Adrenal gland (tissue), 9 donors: ENCODE measurements at regions not wholly inside any gene's neighbourhood (a gene's known extent, or its start where the extent isn't known, plus 50 kb on each side); places are given as distances from the start of the nearest gene placed in this dataset.
A peak's percentile ranks its signal among the peaks of the same experiment; 100 is the strongest.
"Not testable (repeated sequence)": the region's sequence is repeated elsewhere in the genome, so short reads cannot be mapped to it uniquely, and the experiment has no call there.

Source experiments
- DNase-seq, 7 donors: peaks; one replicate each; pipeline ENCODE4 v3.0.0-alpha.2; 2019 to 2020
- H3K27ac ChIP-seq, 5 donors: fragments of 200-600 bp; sonication (generic) in 4 of 5; 1 replicate in 3 of 5; 2 replicates in 2 of 5; pipeline versions ENCODE4 v1.5.1 to v1.8.0; 2016 to 2020; ENCODE audit warnings: mild to moderate bottlenecking in 1 of 5
- H3K27me3 ChIP-seq: fragments of 200-600 bp; 2 replicates; pipeline ENCODE4 v1.8.0; 2021
- H3K36me3 ChIP-seq, 2 donors: fragments of 200-600 bp; replicated peaks in 1 of 2; 1 replicate in 1 of 2; 2 replicates in 1 of 2; pipeline versions ENCODE4 v1.5.1 to v1.8.0; 2018 to 2022
- H3K4me1 ChIP-seq, 2 donors: fragments of 200-600 bp; replicated peaks in 1 of 2; 1 replicate in 1 of 2; 2 replicates in 1 of 2; pipeline versions ENCODE4 v1.5.1 to v1.8.0; 2018 to 2021
- H3K4me3 ChIP-seq, 4 donors: fragments of 200-600 bp; sonication (generic) in 3 of 4; one replicate each; pipeline ENCODE4 v1.5.1; 2016 to 2018
- H3K9me3 ChIP-seq, 3 donors: fragments of 200-600 bp; sonication (generic) in 1 of 3; replicated peaks in 1 of 3; 1 replicate in 2 of 3; 2 replicates in 1 of 3; pipeline versions ENCODE4 v1.5.1 to v1.8.0; 2016 to 2021
- POLR2A ChIP-seq, 2 donors: fragments of 450-650 bp; IDR thresholded peaks; one replicate each; pipeline ENCODE4 v1.6.1; 2017; ENCODE audit warnings: antibody characterized with exemption in 2 of 2, mild to moderate bottlenecking in 2 of 2, moderate library complexity in 1 of 2
- WGBS, 4 donors: extraction: QIAGEN DNeasy Blood & Tissue Kit in 2 of 4; methylation state at CpG; one replicate each; pipeline versions ENCODE4 v1.1.5 to v1.1.7; 2013 to 2017; 5-methylcytosine and 5-hydroxymethylcytosine counted together
- intact Hi-C, 2 donors: fragments of 100-400 bp; cut with DNase I; formaldehyde crosslinking; loops; one replicate each; pipeline versions ENCODE4 v1.14.1 to v1.15.0; 2022 to 2023
- TF ChIP-seq, protein P1 (sequence below), 6 experiments: fragments of 450-650 bp in 4 of 6; fragments of 200-600 bp in 2 of 6; sonication (generic) in 1 of 6; IDR thresholded peaks; 1 replicate in 5 of 6; 2 replicates in 1 of 6; pipeline versions ENCODE4 v1.5.1 to v1.8.0; 2016 to 2021; ENCODE audit warnings: antibody characterized with exemption in 6 of 6, mild to moderate bottlenecking in 2 of 6, moderate library complexity in 1 of 6
- donor health status: healthy with polysubstance abuse.
- donor health status: Bipolar disorder and iron deficiency.
- donor health status: DM: yes; HTN: yes; CAD: no.
- donor health status: DM: no; HTN: no; CAD: no.
- donor health status: DM: no; HTN: no; CAD: no.

DNA sequence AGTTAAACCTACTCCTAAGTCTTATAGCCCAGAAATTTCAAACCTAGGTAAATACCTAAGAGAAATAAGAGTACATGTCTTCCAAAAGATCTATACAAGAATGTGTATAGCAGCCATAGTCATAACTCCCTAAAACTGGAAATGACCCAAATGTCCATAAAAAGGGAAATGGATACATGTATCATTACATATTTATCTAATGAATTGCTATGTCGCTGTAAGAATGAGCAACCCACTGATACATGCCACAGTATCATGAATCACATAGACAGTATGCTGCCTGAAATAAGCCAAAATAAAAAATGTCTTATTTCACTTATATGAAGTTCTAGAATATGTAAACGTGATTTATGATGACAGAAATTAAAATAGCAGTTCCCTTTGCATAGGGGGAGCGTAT is 679.5 kb downstream of the MAFB start:
- TF ChIP-seq POLR2A (IDR thresholded peaks at IDR 0.05): no peak
- TF ChIP-seq, protein P1, sequence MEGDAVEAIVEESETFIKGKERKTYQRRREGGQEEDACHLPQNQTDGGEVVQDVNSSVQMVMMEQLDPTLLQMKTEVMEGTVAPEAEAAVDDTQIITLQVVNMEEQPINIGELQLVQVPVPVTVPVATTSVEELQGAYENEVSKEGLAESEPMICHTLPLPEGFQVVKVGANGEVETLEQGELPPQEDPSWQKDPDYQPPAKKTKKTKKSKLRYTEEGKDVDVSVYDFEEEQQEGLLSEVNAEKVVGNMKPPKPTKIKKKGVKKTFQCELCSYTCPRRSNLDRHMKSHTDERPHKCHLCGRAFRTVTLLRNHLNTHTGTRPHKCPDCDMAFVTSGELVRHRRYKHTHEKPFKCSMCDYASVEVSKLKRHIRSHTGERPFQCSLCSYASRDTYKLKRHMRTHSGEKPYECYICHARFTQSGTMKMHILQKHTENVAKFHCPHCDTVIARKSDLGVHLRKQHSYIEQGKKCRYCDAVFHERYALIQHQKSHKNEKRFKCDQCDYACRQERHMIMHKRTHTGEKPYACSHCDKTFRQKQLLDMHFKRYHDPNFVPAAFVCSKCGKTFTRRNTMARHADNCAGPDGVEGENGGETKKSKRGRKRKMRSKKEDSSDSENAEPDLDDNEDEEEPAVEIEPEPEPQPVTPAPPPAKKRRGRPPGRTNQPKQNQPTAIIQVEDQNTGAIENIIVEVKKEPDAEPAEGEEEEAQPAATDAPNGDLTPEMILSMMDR (IDR thresholded peaks at IDR 0.05): no peak
- no peaks in the 10 kb centered on the region for H3K4me1 ChIP-seq
- intact Hi-C loops: no loop called here
- no peaks in the 10 kb centered on the region for H3K27me3 ChIP-seq
- no peak overlapping the region for H3K4me3 ChIP-seq
- DNase-seq: no peak
- H3K36me3 ChIP-seq: no peaks in the 10 kb centered on the region
- H3K27ac ChIP-seq: no peak overlapping the region
- WGBS, 4 donors: 74 to 81% (median 76%) methylated on average over 3 of the region's 3 CpGs
- peaks cover 0 to 10% (median 0%) of the 10 kb centered on the region in 3 donors for H3K9me3 ChIP-seq

DNA sequence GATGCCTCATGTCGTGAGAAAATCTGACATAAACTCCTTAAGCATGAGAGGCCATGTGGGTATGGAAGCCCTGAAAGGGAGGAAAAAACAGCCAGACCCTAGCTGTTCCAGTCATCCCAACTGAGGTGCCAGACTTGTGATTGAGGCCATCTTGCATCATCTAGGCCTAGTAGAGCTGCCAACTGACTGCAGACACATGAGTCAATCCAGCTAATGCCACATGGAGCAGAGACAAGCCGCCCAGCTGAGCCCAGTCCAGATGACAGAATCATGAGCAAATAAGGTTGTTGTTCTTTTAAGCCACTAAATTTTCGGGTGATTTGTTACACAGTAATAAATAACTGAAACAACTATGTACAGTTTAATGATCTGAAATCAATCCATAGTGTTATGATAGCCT is 680.9 kb downstream of the MAFB start:
- no peak for DNase-seq
- Histone ChIP-seq H3K27ac (no peak overlapping the region), H3K9me3 (peaks cover 0 to 10% (median 0%) of the 10 kb centered on the region in 3 donors), H3K27me3 (no peaks in the 10 kb centered on the region), H3K36me3 (no peaks in the 10 kb centered on the region), H3K4me3 (no peak overlapping the region), H3K4me1 (no peaks in the 10 kb centered on the region)
- WGBS, 4 donors: 67 to 92% (median 80%) methylated on average over 3 of the region's 3 CpGs
- no peak for TF ChIP-seq POLR2A (IDR thresholded peaks at IDR 0.05)
- TF ChIP-seq, protein P1 (IDR thresholded peaks at IDR 0.05): no peak
- intact Hi-C loops: no loop called here

DNA sequence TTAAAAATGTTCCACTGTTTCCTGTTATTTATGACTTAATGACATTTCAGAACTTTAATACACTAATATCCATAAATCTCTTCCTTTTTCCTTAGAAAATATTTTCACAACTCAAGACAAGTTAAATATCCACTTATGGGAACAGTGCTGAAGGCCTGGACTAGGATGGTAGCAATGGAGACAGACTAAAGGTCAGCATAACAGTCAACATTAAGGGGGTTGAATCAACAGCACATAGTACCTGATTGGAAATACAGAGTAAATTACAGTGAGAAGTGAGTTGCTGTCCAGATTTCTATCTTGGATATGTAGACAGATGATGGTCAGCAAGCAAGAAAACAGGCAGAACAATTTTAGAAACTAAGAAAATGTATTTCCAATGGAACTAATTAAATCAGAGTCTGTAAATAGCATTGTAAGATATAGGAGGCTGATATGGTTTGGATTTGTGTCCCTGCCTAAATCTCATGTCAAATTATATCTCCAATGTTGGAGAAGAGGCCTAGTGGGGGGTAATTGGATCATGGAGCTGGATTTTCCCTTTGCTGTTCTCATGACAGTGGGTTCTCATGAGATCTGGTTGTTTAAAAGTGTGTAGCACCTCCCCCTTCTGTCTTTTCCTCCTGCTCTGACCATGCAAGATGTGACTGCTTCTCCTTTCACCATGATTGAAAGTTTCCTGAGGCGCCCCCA is 682.7 kb downstream of the MAFB start:
- Histone ChIP-seq H3K4me3 (no peak overlapping the region), H3K36me3 (no peaks in the 10 kb centered on the region), H3K27me3 (no peaks in the 10 kb centered on the region), H3K9me3 (peaks cover 0 to 10% (median 0%) of the 10 kb centered on the region in 3 donors), H3K4me1 (no peaks in the 10 kb centered on the region), H3K27ac (no peak overlapping the region)
- 68 to 85% (median 80%) methylated on average over 1 of the region's 1 CpG for WGBS, 4 donors
- DNase-seq: no peak
- intact Hi-C loops: no loop called here
- TF ChIP-seq, protein P1 (IDR thresholded peaks at IDR 0.05): no peak
- no peak for TF ChIP-seq POLR2A (IDR thresholded peaks at IDR 0.05)

DNA sequence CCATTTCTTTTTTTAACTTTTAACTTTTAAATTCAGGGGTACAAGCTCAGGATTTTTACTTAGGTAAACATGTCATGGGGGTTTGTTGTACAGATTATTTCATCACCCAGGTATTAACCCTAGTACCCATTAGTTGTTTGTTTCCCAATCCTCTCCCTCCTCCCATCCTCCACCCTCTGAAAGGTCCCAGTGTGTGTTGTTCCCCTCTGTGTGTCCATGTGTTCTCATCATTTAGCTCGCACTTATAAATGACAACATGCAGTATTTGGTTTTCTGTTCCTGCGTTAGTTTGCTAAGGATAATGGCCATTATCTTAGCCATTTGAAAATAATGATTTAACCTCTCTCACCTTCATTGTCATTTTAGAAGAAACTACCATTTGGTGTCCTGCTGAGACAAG is 684.9 kb downstream of the MAFB start:
- DNase-seq, H3K27me3 ChIP-seq, H3K27ac ChIP-seq, H3K9me3 ChIP-seq, intact Hi-C loops, H3K36me3 ChIP-seq, H3K4me1 ChIP-seq, H3K4me3 ChIP-seq: not testable (repeated sequence)
- WGBS, 4 donors: 88 to 95% (median 91%) methylated on average over 2 of the region's 2 CpGs

DNA sequence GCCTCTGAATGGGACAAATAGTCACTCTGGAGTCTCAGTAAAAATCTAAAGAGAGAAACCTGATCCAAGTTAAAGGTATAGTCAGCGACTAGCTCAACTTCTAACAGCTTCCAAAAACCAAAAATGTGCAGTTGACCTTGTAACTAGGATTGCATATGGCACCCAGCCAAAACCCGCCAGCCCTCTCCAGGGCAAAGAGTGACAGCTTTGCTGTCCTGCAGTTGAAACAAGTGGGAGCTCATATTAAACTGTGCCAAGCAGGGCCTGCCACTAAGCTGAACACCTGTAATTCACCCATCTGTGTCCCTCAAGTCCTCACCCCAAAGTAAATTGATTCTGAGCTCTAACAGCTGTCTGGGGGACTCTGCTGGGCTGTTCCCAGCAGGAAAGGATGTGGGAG is 695.3 kb downstream of the MAFB start:
- DNase-seq: peak in 5 of 7 donors; percentile 22 to 59 (median 38)
- WGBS, 4 donors: 45 to 54% (median 47%) methylated on average over 2 of the region's 2 CpGs
- H3K4me3 ChIP-seq: no peak overlapping the region
- intact Hi-C loops: no loop called here
- H3K36me3 ChIP-seq: no peaks in the 10 kb centered on the region
- no peaks in the 10 kb centered on the region for H3K27me3 ChIP-seq
- H3K27ac ChIP-seq: no peak overlapping the region
- TF ChIP-seq POLR2A (IDR thresholded peaks at IDR 0.05): no peak
- TF ChIP-seq, protein P1 (IDR thresholded peaks at IDR 0.05): no peak
- peaks cover 0 to 4% (median 0%) of the 10 kb centered on the region in 3 donors for H3K9me3 ChIP-seq
- H3K4me1 ChIP-seq: no peaks in the 10 kb centered on the region
